ENCODE measurements at regions not wholly inside any gene's neighbourhood (a gene's known extent, or its start where the extent isn't known, plus 50 kb on each side); places are given as distances from the start of the nearest gene placed in this dataset.

DNA sequence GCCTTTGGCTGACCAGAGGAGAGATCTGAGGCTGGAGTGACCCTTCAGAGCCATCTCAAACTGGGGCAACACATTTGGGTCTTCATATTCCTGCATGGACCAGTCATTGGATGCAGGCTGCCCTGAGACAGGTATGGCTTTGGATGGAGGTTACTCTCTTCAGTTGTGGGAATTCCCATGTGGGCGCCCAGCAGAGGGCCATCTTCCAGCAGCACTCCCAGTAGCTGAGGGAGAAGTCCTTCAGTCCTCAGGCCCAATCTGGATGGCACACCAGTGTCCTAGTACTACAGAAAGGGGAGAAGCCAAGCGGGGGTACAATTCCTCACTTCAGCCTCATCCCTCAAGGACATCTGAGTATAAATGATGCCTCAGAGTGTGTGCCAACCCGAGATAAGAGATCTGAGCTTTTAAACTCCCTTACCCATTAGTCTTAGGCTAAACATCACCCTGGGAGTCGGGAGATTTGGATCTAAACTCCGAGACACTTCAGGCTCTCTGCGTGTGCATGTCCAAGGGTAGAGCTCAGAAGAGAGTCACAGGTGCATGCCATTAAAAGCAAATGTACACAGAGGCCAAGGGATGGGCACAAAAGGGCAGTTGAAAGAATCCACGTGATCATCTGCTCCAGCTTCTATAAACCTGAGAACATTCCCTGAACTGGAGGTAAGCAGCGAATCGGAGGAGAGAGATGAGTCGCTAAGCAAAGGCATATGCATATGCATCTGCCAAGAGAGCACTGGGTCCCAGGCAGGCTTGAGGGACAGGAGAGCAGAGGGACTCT lies 204.6 kb downstream of the CD83 start:
- DNase-seq (ENCODE audit: low read depth) = peak; percentile 37

DNA sequence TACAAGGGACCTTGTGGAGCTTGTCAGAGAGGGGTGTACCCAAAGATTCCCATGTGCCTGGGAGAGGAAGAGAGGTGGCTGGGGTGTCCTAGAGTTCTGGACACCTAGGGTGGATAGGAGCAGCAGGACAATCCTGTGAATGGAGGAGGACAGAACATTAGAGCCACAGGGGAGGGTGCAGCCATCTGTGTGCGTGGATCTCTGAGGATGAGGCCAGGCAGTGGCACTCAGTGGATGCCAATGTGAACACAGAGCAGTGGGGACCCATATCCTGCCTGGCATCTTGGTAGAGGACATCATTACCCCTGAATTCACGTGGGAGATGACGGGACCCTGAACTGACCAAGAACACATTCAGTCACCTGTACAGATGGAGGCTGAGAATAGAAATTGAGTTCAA lies 205.3 kb downstream of the CD83 start:
- DNase-seq (ENCODE audit: low read depth) = no peak

DNA sequence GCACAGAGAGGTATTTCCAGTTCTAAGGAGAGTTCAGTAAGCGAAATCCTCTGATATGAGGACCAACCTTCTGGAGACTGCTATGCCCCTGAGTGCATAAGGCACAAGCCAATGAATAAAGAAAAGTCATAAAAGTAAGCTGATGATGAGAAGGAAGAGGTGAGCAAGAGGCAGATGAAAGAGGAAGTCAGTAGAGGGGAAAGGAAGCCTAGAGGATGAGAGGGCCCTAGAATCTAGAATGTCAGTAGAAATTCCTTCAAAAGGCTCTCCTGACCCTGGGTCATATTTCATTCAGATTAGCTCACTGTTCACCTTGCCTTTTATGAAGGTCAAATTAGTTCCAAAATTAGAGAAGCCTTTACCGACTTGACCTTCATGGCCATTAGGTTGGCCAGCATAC lies 209.2 kb downstream of the CD83 start:
- no peak for DNase-seq (ENCODE audit: low read depth)

DNA sequence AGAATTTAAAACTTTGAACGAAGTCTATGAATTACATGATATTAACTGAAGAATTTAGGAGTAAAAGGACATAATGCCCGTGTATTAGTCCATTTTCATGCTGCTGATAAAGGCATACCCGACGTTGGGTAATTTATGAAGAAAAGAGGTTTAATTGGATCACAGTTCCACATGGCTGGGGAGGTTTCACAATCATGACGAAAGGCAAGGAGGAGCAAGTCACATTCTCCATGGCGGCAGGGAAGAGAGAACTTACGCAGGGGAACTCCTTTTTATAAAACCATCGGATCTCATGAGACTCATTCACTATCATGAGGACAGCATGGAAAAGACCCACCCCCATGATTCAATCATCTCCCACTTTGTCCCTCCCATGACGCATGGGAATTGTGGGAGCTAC lies 210.6 kb downstream of the CD83 start:
- DNase-seq (ENCODE audit: low read depth) = no peak

DNA sequence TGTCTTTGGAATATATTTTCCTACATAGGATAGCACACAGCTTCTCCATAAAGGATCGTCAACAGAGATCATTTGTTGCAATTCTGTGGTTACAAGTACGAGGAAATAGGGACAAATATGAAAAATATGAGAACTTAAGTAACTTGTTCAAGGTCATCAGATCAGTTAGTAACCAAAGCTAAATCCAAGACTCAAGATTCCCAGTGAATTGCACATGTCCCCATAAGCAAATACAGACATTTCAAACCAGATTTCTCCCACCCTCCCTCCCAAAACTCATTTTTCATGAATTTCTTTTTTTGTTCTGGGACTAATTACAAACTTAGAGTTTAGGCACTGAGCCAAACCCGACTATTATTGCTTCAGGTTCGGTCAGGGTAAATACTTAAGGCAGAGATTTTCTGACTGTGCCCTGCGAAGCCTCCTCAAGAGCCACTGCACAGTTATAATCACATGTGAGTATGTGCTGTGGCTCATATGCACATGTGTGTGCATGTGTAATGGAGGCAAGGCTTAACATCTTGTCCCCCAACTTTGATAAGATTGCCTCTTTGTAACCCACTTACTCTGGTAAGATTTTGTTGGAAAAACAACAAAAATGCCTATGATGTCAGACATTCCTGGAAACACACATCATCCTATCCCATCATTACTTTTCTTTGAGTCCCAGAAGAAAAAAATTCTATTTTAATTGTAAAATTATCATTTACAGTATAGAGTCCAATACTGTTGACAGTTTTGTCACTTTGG lies 216.2 kb downstream of the CD83 start:
- DNase-seq (ENCODE audit: low read depth) = peak; percentile 72

DNA sequence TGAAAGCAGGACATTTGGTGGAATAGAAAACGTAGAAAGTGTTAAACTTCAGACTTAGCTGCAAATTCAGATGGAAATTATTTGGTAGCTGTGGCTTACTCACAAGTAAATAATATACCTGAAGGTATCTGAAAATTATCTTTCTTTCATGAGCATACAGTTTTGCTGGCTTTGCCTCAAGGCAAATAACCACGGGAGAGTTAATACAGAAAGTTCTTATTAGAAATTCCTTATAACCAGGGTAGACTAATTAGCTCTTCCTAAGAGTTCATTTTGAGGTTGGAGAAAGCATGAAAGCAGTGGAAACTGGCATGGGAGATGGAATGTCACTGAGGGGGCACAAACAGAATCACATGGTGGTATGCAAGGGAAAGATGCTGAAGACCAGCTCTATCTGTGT lies 217.5 kb downstream of the CD83 start:
- DNase-seq (ENCODE audit: low read depth) = peak; percentile 9

DNA sequence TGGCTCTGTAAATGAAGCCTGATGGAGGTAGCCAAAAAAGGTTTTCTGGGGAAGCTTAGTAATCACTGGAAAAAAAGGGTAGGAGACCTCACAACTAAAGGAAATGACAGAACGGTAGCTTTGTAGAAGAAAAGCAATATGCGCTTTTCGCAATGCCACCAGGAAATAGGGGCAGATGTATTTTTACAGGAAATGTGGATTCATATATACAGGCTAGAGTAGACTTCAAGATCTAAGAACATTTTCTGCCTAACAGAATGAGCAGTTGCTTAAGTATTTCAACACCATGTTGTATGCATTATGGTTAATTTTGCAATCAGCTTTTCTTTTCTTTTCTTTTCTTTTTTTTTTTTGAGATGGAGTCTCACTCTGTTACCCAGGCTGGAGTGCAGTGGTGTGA lies 219.6 kb downstream of the CD83 start:
- DNase-seq (ENCODE audit: low read depth) = no peak

DNA sequence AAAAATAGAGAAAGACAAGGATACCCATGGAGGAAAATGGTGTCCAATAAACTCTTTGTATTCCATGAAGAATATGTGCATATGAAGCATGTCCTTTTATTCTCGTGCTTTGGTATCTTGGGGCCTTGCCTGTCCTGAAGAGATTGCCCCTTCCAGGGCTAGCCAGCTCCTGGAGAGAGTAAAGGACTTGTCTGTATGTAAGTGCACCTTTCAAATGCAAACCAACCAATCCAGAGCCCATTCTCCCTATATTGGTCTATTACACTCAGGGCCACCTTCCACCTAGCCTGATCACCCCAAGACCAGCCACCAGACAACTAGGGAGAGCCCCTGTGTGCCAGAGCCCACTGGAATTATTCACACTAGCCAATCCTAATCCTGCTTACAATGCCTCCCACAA lies 221.6 kb downstream of the CD83 start:
- no peak for DNase-seq (ENCODE audit: low read depth)

DNA sequence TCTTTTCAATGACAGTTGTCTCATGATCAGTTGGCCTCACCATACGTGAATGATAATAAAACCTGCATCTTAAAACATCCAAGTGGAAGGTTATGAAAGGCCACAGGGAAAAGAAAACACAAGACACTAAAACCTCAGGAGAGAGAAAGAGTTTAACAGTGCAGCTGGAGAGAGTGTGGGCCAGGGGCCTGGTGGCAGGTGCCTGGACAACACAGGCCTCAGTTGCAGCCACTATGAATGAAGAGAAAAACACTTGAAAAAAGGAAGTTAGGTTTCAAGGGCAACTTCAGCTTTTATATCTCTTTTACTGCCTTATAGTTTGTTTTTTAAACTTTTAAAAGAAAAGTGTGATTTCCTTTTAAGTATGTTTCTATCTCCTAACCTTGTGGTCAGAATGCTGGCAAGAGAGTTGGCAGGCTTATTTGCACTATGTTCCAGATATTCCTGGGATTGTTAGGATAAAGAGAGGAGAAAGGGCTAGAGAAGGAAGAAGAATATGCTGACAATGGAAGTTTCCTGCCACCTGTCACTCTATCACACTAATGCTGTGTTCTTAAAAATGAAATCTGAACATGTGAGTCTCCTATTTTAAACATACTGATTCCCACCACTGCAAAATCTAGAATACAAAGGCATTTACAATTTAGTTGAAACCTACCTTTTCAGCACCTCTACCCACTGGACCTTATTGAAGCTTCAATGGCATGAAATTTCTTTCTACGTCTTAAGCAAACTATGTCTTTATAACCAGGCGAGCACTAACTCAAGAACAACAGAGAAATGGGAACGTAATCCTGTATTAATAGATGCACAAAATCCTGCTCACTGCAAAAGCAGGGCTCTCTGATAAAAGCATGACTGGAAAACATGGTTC lies 222.4 kb downstream of the CD83 start:
- DNase-seq (ENCODE audit: low read depth) = no peak

DNA sequence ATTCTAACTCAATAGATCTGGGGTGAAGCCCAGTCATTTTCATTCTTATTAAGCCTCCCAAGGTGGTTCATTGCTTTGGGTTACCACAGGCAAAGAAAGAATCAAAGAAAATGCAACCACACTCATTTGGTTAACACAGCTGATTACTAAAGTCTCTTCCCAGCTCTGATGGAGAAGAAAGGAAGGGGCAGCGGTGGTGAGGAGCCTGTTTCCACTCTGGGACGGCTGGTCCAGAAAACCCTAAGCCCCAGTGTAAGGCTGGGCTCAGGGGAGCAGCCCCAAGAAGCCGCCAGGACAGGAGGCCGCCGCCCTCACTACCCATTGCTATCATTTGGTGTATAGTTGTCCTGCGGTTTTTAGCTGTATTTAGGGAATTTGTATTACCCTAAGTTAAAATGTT lies 226.9 kb downstream of the CD83 start:
- DNase-seq (ENCODE audit: low read depth) = no peak

DNA sequence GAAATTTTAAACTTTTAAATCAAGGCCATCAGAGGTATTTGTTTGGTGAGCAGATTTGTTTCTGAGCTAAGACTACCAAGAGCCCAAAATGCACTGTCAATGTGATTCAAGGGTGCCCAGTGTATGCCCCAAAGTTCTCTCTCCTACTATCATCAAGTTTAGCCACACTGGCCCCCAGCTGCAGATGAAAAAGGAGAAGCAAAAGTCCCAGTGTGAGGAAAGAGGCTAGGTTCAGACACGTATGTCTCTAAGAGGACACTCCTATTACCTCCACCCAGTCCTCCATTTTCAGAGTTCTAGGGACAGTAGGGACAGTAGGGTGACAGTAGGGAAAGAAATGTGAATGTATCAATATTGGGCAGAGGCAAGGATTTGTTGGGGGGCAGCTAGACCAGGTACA lies 230.8 kb downstream of the CD83 start:
- DNase-seq (ENCODE audit: low read depth) = no peak

DNA sequence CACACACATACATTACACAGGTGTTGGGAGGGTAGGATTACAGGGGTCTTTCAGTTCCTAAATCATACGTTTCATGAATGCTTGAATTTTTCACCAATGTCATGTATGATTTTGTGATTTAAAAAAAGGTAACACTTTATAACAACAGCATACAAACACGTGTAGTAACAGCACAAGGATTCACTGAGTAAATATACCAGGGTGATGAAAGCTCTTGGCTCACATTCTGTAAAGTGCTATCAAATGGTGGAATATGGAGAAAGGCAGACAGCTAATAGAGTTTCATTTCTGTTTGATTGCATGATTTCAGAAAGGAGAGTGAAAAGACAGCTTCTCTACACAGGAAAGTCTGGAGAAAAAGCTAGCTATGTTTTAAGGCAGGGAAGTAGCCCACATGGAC lies 231.9 kb downstream of the CD83 start:
- DNase-seq (ENCODE audit: low read depth) = no peak

DNA sequence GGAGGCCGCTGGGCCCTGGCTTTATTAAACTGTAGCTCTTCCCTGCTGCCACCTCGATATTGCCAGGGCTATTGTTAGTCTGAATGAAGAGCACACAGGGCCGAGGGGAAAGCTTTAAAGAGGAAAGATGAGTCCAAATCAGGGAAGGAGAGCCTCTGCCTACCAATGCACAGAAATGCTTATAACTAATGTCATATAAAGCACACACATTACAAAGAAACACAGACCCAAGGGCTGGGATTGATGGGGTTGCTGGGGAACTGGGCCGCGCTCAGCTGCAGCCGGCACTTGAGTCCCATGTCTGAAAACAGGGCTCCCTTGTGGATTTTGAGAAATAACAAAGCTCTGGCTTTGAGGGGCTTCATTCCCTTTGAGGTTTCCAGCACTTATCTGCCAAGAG lies 232.6 kb downstream of the CD83 start:
- no peak for DNase-seq (ENCODE audit: low read depth)

DNA sequence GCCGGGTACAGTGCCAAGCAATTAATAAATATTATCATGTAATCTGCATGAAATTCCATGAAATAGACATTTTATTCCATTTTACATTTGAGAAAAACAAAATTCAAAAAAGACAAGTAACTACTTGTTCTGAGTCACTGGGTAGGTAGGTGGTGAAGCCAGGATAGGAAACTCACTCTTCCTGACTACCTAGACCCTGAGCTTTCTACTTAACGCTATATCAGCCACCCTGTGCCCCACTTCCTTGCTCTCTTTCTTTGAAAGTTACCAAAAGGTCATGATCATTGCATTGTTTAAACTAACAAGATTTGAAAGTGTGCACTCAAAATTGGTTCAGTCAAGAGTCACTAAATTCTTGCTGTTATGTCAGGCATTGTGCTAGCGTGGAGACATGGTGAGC lies 235.7 kb downstream of the CD83 start:
- no peak for DNase-seq (ENCODE audit: low read depth)

DNA sequence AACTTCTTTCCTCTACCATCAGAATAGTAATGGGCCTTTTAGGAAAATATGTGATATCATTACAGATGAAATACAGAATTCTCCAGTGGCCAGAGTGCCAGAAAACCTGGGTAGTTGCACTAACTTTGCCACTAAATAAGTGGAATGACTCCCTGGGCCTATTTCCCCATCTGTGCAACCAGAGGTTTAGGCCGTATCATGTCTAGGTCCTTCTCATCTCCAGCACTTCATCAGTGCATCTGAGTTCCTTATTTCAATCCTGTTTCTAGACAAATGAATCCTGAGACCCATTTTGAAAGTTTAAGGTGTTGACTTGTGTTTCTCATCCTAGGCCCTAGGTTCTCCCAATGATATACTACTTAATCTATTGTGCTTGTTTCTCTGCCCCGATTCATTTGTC lies 236.2 kb downstream of the CD83 start:
- DNase-seq (ENCODE audit: low read depth) = no peak

DNA sequence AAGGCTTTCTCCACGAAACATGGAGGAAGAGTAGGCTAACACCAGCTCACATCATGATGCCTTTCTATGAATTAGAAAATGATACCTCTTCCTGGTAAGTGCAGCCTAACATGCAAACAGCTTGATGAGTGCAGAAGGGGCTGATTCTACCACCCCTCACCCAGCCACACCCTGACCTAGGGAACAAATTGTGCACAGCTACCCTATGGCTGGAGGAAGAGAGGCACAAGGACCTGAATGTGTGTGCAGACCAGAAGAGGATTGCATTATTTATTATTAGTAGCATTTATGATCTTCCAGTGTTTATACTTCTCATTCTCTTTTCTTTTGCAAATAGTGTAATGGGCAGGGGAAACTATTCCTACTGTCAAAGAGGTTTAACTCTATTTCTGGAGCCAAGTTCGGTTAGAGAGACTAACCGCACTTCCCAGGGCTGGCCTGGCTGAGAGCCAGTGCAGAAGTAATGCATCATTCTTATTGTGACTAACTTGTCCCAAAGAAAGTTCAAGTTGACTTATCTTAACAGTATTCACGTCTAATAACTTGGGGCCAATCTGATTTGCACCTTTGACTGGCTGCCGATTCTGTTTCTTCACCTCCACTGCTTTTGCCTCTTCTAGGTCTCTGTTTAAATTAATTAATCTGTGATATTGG lies 237.5 kb downstream of the CD83 start:
- peak; percentile 92 for DNase-seq (ENCODE audit: low read depth)

DNA sequence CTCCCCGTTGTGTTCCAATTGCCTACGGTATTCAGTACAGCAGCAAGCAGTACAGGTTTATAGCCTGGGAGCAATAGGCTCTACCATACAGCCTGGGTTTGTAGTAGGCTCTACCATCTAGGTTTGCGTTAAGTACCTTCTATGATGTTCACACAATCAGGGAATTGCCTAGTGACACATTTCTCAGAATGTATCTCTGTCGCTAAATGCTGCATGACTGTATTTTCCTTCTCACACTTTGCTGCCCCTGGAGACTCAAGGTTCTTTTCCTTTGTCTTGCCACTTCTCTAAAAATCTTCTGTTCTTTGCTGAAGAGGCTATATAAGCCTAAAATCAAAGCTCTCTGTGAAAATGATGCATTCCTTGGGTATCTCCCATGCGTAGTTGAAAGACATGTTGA lies 241.9 kb downstream of the CD83 start:
- no peak for DNase-seq (ENCODE audit: low read depth)

DNA sequence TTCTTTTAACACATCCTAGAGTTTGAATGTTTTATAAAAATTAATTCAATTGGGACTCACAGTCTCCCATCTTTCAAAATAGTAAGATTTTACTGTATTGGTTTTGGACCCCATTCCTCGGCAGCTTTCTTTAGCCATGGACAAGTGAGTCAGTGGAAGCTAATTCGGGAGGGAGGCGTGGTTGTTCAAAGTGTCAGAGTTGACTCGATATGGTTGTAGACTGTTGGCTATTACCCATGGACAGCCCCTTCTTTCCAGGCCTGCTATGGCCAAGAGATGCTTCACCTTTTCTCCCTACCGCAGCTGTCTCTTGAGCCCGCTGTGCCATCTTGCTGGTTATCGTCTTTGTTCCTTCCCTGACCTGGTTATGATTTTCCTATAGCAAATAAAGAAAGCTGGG lies 243.0 kb downstream of the CD83 start:
- DNase-seq (ENCODE audit: low read depth) = no peak

DNA sequence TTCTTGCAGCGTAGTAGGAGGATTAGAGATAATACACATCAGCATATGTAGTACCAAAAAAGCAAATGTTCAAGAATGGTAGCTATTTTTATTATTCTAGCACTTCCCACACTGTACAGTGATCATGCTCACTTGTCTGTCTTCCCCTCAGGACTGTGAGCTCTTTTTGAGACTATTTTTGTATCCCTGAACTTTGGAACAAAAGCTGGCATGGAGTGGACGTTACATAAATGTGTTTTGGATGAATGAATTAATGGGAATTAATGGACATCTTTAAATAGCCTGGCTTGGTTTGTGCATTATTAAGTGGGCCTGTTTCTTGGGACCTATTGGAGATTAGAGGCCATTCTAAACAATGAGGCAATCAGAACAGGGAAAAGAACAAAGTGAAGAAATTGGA lies 243.7 kb downstream of the CD83 start:
- no peak for DNase-seq (ENCODE audit: low read depth)

DNA sequence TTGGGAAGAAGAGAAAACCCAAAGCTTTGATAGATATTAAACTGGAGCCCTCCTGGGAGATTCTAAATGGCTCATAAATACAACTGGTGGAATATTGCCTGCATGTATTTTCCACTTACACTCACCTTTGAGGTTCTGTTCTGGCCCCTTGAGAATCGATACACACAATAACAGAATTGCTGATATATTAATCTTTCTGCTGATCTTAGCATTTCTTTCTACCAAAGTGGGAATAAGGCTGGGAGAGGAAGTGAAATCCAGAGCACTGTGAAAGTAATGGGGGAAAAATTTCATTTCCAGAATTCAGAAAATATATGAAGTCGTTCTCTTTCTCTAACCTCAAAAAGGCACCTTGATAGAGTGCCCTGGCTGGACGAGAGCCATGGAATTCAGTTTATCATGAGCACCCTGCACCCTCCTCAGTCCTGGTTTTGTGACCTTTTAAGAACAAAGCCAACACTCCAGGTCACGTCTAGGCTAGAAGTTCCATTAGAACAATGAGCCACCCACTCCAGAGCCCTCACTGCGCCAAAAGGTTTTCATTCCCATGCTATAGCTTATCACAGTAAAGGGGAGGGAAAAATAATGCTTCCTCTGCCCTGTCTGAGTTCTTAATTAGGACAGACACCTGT lies 244.5 kb downstream of the CD83 start:
- no peak for DNase-seq (ENCODE audit: low read depth)

DNA sequence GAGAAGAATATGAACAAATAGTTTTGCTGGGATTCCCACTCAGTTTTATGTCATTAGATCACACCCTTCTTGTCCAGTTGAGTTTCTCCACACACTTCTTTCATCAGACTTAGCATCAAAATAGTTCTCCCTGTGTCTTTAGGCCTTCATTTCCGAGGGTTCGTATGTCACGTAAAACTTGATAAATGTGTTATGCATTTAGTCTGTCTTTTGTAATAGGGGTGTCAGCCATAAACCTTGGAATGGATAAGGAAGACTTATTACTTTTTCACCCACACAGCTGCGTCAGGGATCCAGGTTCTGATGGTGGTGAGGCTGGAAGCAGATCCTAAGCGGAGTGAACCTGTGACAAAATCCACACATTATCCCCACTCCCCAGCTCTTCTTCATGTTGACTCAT lies 246.8 kb downstream of the CD83 start:
- DNase-seq (ENCODE audit: low read depth) = no peak

DNA sequence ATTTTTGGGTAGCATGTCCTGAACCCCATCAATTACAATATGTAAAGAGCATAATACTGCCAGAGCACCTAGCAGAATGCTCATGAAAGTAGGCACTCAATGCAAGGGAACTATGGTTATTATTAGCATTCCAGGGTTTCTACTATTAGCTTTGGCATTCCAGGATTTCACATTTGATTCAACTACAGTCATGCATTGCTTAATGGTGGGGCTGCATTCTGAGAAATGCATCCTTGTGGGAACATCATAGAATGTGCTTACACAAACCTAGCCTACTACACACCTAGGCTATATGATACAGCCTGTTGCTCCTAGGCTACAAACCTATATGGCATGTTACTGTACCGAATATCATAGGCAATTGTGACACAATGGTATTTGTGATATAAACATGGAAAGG lies 247.8 kb downstream of the CD83 start:
- DNase-seq (ENCODE audit: low read depth) = peak; percentile 57

All from EH (cell line).